HG03558 (cell line): ENCODE measurements at regions not wholly inside any gene's neighbourhood (a gene's known extent, or its start where the extent isn't known, plus 50 kb on each side); places are given as distances from the start of the nearest gene placed in this dataset.

Experiments
- ATAC-seq: cut with Tn5 transposase; IDR thresholded peaks from one replicate; pipeline ENCODE4 v1.9.1; 2021; ENCODE audit warnings: moderate number of reproducible peaks; ENCODE audit not compliant: unreplicated experiment; ENCODE audit errors: extremely low read depth

- no peak for ATAC-seq
Observed at GRCh38 chr6:67634199-67634598, 1000.9 kb upstream of the ADGRB3 start.

GRCh38 chr6:67633058-67633457 lies 1002.0 kb upstream of the ADGRB3 start:
- ATAC-seq: no peak

- no peak for ATAC-seq
Observed at GRCh38 chr6:67630146-67630545, 1004.9 kb upstream of the ADGRB3 start.

- no peak for ATAC-seq
Observed at GRCh38 chr6:67629258-67629657, 1005.8 kb upstream of the ADGRB3 start.

- ATAC-seq: no peak
Observed at GRCh38 chr6:67615796-67616195, 1019.3 kb upstream of the ADGRB3 start.

GRCh38 chr6:67608099-67608749 lies 1026.9 kb upstream of the ADGRB3 start:
- no peak for ATAC-seq

GRCh38 chr6:67606906-67607828 lies 1027.9 kb upstream of the ADGRB3 start:
- no peak for ATAC-seq

- ATAC-seq: no peak
Observed at GRCh38 chr6:67594366-67594765, 1040.7 kb upstream of the ADGRB3 start.

- no peak for ATAC-seq
Observed at GRCh38 chr6:67593247-67593646, 1041.8 kb upstream of the ADGRB3 start.

GRCh38 chr6:67591910-67592309 lies 1043.2 kb upstream of the ADGRB3 start:
- ATAC-seq: no peak

GRCh38 chr6:67567842-67568241 lies 1067.2 kb upstream of the ADGRB3 start:
- ATAC-seq: no peak

- ATAC-seq: no peak
Observed at GRCh38 chr6:67563671-67564070, 1071.4 kb upstream of the ADGRB3 start.

GRCh38 chr6:67560068-67560467 lies 1075.0 kb upstream of the ADGRB3 start:
- ATAC-seq: no peak

GRCh38 chr6:67558985-67559384 lies 1076.1 kb upstream of the ADGRB3 start:
- ATAC-seq: no peak

GRCh38 chr6:67544851-67545452 lies 1090.1 kb upstream of the ADGRB3 start:
- no peak for ATAC-seq

- no peak for ATAC-seq
Observed at GRCh38 chr6:67541586-67541985, 1093.5 kb upstream of the ADGRB3 start.

GRCh38 chr6:67538032-67538431 lies 1097.0 kb upstream of the ADGRB3 start:
- no peak for ATAC-seq

- no peak for ATAC-seq
Observed at GRCh38 chr6:67535946-67536345, 1099.1 kb upstream of the ADGRB3 start.

GRCh38 chr6:67506352-67506751 lies 1128.7 kb upstream of the ADGRB3 start:
- no peak for ATAC-seq

- ATAC-seq: no peak
Observed at GRCh38 chr6:67501755-67502154, 1133.3 kb upstream of the ADGRB3 start.

- ATAC-seq: no peak
Observed at GRCh38 chr6:67497749-67498148, 1137.3 kb upstream of the ADGRB3 start.
